NCI-H510A (cell line): ENCODE measurements at regions not wholly inside any gene's neighbourhood (a gene's known extent, or its start where the extent isn't known, plus 50 kb on each side); places are given as distances from the start of the nearest gene placed in this dataset.
A peak's percentile ranks its signal among the peaks of the same experiment; 100 is the strongest.
"Not testable (repeated sequence)": the region's sequence is repeated elsewhere in the genome, so short reads cannot be mapped to it uniquely, and the experiment has no call there.

Experiments
- DNase-seq: peaks from one replicate; lab custom pipeline; 2025; lab: John Stamatoyannopoulos, UW

DNA sequence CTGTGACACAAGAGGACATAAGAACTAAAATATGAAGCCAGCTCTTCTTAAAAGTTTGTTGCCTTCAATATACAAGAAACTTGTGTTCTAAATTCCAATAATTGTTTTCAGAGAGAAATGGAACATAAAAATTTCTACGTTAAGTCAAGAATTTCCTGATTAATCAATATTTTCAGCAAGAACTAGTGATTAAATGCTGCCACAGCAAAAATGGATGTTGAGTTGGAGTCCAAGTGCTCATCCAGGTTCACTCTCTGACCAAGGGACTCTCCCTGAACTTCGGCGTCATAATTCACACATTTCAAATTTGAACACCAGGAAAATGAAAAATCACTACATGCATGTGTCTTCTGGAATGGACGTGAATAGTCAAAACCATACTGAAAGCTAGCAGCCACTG is 1263.6 kb upstream of the GOT2 start:
- no peak for DNase-seq

DNA sequence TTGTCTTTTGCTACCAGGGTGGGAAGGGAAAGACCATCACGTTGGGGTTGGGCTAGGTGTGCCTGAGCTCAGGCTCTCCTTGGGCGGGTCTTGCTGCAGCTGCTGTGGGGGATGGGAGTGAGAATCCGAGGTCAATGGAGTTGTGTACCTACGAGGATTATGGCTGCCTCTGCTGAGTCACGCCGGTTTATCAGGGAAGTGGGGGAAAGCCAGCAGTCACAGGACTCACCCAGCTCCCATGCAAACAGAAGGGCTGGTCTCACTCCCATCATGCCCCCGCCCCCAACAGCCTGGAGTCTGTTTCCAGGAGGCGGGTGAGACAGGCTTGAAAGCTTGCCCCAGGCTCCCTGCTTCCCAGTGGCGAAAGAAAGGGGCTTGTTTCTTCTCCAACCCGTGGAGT is 1259.0 kb upstream of the GOT2 start:
- peak; percentile 16 for DNase-seq

DNA sequence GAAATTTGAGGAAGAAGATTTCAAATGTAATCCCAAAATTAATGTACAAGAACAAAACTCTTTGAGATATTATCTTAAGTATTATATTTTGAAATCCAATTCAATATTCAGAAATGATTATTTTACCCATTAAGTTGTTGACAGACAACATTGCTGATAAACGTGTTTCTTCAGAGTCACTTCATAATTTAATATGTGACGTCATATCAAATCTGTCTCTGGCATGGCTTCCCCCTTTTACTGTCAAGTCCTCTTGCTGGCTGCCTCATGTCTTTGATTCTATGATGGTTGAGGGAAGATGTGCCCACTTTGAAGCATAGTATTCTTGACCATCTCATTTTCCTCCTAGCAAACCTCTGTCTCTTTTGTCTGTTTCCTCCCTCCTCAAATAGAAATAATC is 1257.1 kb upstream of the GOT2 start:
- DNase-seq, result no peak

DNA sequence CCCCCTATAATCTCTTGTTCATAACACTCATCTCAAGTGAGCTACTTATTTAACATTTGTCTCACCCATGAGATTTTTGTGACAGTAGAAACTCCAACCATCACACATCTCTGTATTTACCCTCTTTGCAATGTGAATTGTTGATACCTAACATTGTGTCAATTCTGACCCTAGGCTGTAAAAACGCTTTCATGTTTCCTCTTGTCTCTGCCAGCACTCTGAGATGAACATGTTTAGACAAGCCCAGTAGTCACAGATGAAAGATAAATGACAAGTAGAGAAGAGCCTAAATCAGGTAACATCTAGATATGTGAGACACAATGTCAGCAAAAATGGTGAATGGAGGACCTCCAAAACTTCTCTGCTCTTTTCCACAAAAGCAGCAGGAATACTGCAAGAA is 1254.5 kb upstream of the GOT2 start:
- peak; percentile 75 for DNase-seq

DNA sequence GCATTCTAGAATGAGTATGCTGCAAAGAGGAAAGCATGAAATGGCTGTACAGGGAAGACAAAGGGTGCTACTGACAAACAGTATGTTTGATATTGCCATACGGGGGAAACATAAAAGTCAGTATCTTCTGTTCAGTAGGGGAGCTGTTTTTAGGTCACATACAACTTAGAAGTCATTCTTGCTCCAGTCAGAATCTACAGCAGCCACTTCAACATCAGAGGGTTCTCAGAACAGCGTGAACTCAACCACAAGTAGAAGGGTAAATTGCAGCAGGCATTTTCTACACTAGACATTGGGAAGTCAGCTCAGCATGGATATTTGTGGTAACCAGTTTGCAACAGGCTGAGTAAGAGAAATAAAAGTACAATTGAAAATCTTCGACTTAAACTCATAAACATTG is 1241.8 kb upstream of the GOT2 start:
- DNase-seq, result no peak

DNA sequence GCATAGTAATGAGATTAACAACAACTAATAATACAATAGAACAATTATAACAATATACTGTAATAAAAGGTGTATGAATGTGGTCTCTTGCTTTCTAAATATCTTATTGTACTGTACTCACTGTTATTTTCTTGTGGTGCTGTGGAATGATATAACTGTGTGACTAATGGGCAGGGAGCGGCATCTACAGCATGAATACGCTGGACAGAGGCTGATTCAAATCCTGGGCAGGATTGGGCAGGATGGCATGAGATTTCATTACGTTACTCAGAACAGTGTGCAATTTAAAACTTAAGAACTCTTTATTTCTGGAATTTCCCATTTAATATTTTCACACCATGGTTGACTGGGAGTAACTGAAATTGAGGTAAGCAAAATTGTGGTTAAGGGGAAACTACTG is 1239.8 kb upstream of the GOT2 start:
- no peak for DNase-seq

DNA sequence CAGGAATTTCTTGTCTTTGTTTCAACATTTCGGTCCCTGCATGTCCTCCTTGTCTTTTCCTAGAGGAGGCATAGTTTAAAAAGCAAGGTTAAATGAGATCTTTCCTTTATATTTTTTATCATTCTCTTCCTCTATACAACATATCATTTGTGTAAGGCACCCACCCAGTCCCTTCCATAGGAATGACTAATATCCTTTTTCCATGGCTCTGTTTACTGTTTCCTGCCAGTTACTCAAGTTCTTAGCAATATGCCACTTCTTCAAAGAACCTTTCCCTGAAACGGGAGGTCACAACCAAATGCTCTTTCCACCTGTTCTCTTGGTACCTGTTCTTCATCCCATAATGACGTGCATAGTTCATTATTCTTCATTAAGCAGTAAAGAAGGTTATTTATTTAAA is 1237.1 kb upstream of the GOT2 start:
- no peak for DNase-seq

DNA sequence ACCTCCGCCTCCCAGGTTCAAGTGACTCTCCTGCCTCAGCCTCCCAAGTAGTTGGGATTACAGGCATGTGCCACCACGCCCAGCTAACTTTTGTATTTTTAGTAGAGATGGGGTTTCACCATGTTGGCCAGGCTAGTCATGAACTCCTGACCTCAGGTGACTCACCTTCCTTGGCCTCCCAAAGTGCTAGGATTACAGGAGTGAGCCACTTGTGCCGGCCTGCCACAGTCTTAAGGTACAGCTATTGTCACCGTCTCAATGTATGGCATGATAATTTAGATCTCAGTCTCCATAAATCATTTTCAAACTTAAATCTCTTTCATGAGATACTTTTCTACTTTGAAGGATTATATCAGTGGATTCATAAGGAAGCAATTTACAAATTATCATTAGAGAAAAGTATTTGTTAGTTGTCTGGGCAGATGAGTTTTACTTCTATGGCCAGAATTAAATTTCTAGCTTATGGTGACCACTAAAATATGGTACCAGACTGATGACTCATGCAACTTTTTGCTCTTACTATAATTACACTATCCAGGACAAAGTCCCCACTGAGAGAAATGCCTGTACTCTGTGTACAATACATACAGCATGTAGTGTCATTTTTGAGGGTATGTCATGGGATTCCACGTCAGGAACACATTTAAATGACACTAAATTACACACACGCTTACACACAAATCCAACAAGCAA is 1230.3 kb upstream of the GOT2 start:
- no peak for DNase-seq

DNA sequence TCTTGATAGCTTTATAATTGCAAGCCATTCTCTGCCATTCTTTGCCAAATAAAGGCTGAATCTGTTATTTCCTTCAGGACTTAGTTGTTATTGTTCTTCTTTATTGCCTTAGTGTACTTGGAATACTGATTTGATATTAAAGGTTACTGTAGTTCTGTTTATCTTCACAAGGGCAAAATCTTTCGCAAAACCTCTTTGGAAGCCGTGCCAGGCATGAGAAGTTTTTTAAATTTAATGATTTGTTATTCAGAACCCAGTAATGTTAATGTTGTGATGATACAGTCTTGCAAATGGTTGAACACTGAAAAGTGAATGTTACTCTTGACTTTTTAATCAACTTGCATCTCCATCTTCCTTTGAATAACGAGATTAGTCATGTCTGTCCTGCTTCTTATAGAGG is 1225.2 kb upstream of the GOT2 start:
- no peak for DNase-seq

DNA sequence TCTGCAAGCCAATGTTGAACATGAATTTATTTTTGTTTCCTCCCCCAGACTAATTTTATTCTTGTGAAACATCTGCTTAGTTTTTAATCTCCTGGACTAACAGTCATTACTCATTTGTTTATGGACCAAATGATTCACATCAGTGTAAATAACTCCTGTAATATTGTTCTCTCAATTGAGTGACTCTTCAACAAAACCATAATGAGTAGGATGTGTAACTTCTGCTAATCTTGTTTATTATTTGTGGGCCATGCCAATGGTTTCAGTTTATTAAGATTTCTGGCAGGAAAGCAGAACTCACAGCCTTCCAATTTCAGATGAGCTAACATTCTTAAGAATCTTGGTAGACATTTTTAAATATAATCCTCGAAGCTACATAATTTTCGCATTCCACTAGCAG is 1216.3 kb upstream of the GOT2 start:
- no peak for DNase-seq

DNA sequence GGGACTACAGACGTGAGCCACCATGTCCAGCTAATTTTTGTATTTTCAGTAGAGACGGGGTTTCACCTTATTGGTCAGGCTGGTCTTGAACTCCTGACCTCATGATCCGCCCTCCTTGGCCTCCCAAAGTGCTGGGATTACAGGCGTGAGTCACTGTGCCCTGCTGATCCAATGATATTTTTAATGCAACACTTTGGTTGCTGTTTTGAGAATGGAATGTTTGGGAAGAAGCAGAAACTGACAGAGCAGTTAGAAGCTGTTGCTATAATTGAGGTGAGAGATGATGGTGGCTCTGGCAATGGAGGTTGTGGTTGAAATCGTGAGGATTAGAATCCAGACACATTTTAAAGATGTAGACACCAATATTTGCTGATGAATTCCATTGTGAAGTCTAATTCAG is 1209.9 kb upstream of the GOT2 start:
- not testable (repeated sequence) for DNase-seq

DNA sequence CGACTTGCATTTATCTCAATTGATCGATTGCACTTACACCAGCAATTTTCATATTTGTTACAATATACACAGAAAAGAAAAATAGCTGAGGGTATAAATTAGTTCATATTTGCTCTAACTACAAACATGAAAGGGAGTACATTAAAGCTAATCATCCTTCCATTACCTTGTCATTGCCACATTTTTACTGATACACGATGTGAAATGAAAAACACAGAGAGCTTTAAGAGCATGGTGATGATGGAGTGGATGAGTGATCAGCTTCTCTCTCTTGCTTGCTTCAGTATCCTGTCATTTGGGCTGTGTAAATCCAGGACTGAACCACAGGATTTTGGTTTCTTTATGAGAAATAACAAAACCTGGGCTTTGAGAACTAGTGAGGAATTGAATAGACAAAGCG is 1207.5 kb upstream of the GOT2 start:
- DNase-seq, result no peak

DNA sequence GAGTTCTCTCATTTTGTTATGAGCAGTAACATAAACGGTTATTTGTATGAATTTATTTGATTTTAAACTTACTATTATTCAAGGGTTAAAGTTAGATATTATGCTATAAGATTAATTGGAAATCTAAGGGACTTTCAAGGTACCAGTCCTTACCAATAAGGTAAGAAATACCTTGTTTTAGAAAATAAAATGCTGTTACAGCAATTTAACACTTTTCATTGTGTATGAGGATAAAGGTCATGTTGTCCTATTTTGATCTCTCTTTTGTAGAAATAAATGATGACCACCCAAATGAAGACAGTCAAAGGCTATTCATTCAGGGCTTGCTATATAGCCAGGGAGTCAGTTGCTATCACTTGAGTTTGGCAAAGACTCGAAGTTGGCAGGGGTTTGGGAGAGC is 1185.9 kb upstream of the GOT2 start:
- DNase-seq, result no peak

DNA sequence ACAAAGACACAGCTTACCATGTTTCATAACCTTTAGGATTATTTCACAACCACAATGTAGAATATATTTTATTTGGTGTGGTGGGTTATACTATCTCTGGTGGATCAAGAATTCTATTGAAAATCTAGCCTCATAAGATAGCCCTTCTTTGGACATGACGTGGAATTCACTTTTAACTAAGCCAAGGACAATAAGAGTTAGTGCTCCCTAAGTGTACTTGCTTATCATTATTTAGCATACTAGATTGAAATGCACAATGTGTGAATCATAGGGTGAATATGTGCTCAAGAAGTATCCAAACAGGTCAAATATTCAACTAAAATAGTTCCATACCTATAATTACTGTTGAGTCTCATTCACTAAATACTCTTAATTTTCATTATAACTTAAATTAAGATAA is 1179.5 kb upstream of the GOT2 start:
- no peak for DNase-seq

DNA sequence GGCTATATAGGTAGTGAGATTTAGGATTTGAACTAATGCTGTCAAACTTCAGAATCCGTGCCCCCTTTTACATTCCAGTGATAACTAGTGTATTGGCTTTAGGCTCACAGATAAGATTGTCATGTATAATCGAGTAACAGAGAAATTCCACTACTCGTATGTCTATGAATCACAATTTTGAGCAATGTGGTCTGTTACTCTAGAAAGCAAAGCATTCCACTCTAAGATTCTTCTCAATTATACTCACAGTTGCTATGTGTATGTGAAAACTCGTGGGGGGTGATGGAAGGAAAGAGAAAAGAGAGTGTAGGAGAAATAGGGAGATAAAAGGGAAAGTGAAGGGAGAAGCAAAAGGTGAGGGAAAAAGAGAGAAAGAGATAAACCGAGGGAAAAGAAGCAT is 1175.1 kb upstream of the GOT2 start:
- DNase-seq, result no peak

DNA sequence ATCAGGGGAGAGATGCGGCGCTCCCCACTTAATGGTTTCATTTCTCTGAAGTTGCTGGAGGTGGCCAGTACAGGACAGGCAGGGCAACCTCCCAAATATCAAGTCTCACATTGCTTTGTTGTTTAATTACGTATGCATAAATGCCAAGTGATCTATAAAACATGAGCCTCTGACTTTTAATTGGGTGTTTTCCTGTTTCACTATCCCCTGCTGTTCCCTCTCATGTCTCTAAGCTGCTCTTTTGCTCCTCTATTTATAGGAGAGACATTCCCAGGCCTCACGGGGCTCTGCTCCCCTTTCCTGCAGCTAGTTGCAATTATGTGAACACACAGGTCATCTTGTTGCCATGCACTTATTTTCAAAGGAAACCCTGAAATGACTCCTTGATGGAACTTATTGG is 1173.5 kb upstream of the GOT2 start:
- DNase-seq, result no peak

DNA sequence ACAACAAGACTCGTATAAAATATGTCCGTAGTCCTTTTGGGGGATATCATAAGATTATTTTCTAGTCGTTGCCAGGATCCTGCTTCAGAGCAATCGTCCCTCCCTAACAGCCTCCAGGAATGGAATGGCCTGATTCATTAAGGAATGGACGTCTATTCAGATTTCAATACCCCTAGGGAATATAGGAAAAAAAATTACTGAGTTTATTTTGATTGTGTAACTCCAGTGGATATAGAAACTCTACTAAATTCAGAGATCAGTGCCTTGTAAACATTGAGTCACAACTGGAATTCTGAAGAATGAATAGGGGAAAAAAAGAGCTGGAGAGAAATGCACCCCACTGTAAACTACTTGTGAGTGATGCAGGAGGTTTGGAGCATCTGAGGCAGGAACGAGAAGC is 1171.5 kb upstream of the GOT2 start:
- no peak for DNase-seq

DNA sequence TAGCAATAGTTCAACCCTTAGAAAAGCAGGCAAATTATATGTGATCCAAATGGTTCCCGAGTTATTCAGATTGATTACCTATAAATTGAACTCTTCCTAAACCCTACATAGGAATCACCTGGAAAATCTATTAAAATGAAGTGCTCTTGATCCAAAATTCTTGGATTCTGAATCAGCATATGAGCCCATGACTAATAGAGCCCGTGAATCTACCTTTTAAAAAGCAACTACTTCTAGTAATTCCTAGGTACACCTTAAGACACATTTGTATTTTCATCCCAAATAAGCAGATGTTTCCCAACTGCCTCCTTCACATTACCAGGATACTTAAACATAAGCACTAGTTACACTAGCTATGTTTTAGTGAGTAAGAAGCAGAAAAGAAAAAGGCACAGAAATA is 1171.0 kb upstream of the GOT2 start:
- DNase-seq, result no peak

DNA sequence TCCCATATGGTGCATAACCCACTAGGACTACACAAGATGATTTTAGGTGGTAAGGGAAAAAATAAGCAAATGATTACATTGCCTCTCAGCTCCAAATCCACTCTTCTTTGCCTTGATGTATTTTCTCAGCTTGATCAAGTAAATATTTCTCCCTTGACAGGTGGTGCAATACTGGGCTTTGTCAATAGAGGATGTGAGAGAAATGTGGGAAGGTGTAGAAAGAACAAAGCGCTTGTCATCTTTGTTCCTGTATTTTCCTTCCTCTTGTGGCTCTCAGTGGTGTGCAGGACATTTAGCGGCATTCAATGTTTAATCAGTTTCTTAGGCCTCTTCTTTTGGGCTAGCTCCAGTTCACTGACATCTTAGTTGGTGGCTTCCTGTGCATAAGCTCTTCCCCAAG is 1165.8 kb upstream of the GOT2 start:
- DNase-seq, result no peak

DNA sequence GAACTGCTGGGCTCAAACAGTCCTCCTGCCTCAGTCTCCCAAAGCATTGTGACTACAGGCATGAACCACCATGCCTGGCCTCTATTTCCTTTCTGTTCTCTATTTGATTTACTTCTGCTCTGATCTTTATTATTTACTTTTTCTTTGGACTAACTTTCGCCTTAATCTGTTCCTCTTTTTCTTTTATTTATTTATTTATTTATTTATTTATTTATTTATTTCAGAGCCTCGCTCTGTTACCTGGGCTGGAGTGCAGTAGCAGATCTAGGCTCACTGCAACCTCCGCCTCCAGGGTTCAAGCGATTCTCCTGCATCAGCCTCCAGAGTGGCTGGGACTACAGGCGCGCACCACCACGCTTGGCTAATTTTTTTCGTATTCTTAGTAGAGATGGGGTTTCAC is 1158.3 kb upstream of the GOT2 start:
- DNase-seq, result no peak

DNA sequence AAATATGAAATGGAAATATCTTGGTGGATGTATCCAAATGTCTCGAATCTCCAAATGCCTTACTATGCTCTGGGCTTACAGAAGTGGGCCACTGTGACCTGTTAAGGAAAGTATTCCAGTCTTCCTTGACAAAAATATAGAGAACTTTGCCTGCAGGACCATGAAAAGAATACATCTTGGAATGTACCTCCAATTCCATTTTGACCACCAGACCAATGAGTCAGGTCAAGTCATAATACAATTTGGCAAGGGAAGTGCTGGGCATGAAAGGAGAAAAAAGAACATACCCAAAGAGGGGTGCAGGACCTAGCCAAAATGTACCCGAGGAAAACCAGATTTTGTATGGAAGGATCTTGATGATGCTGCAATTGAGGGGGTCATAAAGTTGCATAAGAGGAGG is 1153.7 kb upstream of the GOT2 start:
- DNase-seq, result no peak

DNA sequence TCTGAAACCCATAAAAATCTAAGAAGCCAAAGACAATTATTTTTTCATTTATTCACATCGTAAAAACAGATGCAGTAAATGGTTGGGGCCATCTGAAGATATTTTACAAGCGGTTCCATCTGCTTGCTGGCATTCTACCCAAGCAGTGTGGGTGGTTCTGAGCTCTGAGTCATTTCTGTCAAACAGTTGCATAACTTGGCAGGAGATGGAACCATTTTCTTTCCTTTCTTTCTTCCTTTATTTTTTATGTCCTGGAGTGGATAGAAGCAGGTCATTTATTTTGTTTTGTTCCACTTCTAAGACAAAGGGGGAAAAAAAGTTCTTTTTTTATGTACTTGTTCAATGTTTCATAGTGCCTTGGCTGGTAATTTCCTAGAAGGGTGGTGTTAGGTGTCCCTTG is 1151.9 kb upstream of the GOT2 start:
- DNase-seq, result no peak

DNA sequence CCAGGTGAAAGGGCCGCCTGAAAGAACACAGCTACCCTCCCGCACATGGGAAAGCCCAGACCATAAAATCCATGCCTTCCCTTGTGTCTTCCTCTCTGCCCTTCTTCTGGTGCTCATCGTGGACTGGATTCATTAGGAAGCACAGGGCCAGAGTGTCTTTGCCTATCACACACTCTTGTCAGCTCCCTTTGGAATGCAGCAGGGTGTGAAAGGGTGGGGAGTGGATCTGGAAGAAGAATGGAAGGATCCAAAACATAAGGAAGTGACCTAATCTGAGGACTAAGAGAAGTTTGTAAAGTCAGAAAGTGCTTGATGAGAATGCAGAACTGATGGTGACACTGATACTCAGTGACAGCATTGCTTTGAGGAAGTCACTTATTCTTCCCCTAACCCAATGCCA is 1147.3 kb upstream of the GOT2 start:
- no peak for DNase-seq

DNA sequence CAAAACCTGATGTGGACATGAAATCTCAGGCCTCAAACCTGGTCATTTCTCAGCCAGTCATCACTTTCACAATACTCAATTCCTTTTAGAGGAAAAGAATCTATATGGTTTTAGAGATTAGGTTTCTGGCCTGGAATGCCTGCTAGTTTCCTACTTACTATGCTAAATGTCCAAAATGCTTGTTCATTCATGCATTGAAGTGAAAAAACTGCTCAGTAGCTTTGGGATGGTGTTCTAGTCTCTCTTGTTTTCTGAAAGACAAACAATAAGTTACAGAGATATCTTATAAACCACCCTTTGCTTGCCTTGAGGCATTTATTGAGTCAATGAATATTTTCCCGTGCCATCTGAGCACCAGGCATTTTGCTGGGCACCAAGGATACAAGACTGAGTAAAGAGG is 1146.5 kb upstream of the GOT2 start:
- no peak for DNase-seq

DNA sequence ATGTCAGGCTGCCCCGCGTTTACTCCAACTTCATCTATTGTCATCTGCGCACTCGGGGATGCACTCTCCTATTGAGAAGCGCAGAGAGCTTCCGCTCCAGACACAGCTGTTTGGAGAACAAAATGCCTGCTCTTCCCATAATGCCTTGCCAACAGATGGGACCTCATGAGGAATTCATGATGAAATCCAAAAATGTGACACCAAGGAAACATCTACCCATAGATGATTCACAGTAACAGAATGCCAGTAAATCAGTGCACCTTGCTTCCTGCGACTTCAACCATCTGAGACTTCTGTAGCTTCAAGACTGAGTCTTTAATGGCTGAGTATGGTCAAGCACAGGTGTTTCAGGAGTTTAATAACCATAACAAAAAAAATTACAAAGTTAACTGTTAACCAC is 1144.9 kb upstream of the GOT2 start:
- no peak for DNase-seq
